HG02973 (cell line): ENCODE measurements at regions not wholly inside any gene's neighbourhood (a gene's known extent, or its start where the extent isn't known, plus 50 kb on each side); places are given as distances from the start of the nearest gene placed in this dataset.
"Not testable (repeated sequence)": the region's sequence is repeated elsewhere in the genome, so short reads cannot be mapped to it uniquely, and the experiment has no call there.

ENCODE experiments used
- ATAC-seq: cut with Tn5 transposase; IDR thresholded peaks from one replicate; pipeline ENCODE4 v1.9.1; 2021; ENCODE audit warnings: moderate library complexity; ENCODE audit not compliant: unreplicated experiment

GRCh38 chr4:156419080-156419685 is 465.5 kb upstream of the CTSO start:
- no peak for ATAC-seq

GRCh38 chr4:156414406-156414805 is 460.7 kb upstream of the CTSO start:
- ATAC-seq = no peak

GRCh38 chr4:156413239-156414135 is 459.8 kb upstream of the CTSO start:
- no peak for ATAC-seq

- ATAC-seq = no peak
Measured at GRCh38 chr4:156411531-156411930, 457.9 kb upstream of the CTSO start.

GRCh38 chr4:156408749-156409148 is 455.1 kb upstream of the CTSO start:
- no peak for ATAC-seq

GRCh38 chr4:156401371-156401770 is 447.7 kb upstream of the CTSO start:
- no peak for ATAC-seq

GRCh38 chr4:156396534-156396933 is 442.9 kb upstream of the CTSO start:
- no peak for ATAC-seq

- no peak for ATAC-seq
Measured at GRCh38 chr4:156391325-156391653, 437.6 kb upstream of the CTSO start.

- ATAC-seq = no peak
Measured at GRCh38 chr4:156390599-156391324, 437.1 kb upstream of the CTSO start.

GRCh38 chr4:156388826-156389225 is 435.2 kb upstream of the CTSO start:
- ATAC-seq = no peak

- peak; percentile 91 for ATAC-seq
Measured at GRCh38 chr4:156378033-156378665, 424.5 kb upstream of the CTSO start.

GRCh38 chr4:156377036-156377710 is 423.5 kb upstream of the CTSO start:
- ATAC-seq = no peak

- ATAC-seq = no peak
Measured at GRCh38 chr4:156374894-156375293, 421.2 kb upstream of the CTSO start.

- no peak for ATAC-seq
Measured at GRCh38 chr4:156374069-156374468, 420.4 kb upstream of the CTSO start.

- not testable (repeated sequence) for ATAC-seq
Measured at GRCh38 chr4:156367502-156367901, 413.8 kb upstream of the CTSO start.

- no peak for ATAC-seq
Measured at GRCh38 chr4:156362581-156362980, 408.9 kb upstream of the CTSO start.

GRCh38 chr4:156347412-156348075 is 393.9 kb upstream of the CTSO start:
- no peak for ATAC-seq

GRCh38 chr4:156346959-156347385 is 393.3 kb upstream of the CTSO start:
- no peak for ATAC-seq

- no peak for ATAC-seq
Measured at GRCh38 chr4:156344397-156344796, 390.7 kb upstream of the CTSO start.

GRCh38 chr4:156336511-156336910 is 382.8 kb upstream of the CTSO start:
- ATAC-seq = no peak
